ENCODE measurements at regions not wholly inside any gene's neighbourhood (a gene's known extent, or its start where the extent isn't known, plus 50 kb on each side); places are given as distances from the start of the nearest gene placed in this dataset.

GRCh38 chr12:91317306-91317705, 134.7 kb upstream of the DCN start:
- no peak for DNase-seq (ENCODE audit: low read depth in 2 of 2)

- DNase-seq (ENCODE audit: low read depth in 2 of 2): no peak
These were observed 134.3 kb upstream of the DCN start for GRCh38 chr12:91316907-91317269.

- no peak for DNase-seq (ENCODE audit: low read depth in 2 of 2)
These were observed 133.7 kb upstream of the DCN start for GRCh38 chr12:91316161-91316906.

- no peak for DNase-seq (ENCODE audit: low read depth in 2 of 2)
These were observed 128.5 kb upstream of the DCN start for GRCh38 chr12:91311081-91311480.

GRCh38 chr12:91309450-91309849, 126.8 kb upstream of the DCN start:
- DNase-seq (ENCODE audit: low read depth in 2 of 2): no peak

GRCh38 chr12:91307957-91308670, 125.5 kb upstream of the DCN start:
- no peak for DNase-seq (ENCODE audit: low read depth in 2 of 2)

- no peak for DNase-seq (ENCODE audit: low read depth in 2 of 2)
These were observed 107.7 kb upstream of the DCN start for GRCh38 chr12:91290354-91290753.

GRCh38 chr12:91289906-91290305, 107.3 kb upstream of the DCN start:
- DNase-seq (ENCODE audit: low read depth in 2 of 2): no peak

- DNase-seq (ENCODE audit: low read depth in 2 of 2): no peak
These were observed 106.5 kb upstream of the DCN start for GRCh38 chr12:91289072-91289471.

GRCh38 chr12:91287753-91288152, 105.1 kb upstream of the DCN start:
- no peak for DNase-seq (ENCODE audit: low read depth in 2 of 2)

- no peak for DNase-seq (ENCODE audit: low read depth in 2 of 2)
These were observed 95.5 kb upstream of the DCN start for GRCh38 chr12:91278126-91278525.

- no peak for DNase-seq (ENCODE audit: low read depth in 2 of 2)
These were observed 93.9 kb upstream of the DCN start for GRCh38 chr12:91276509-91276908.

GRCh38 chr12:91275321-91275720, 92.7 kb upstream of the DCN start:
- no peak for DNase-seq (ENCODE audit: low read depth in 2 of 2)

- DNase-seq (ENCODE audit: low read depth in 2 of 2): no peak
These were observed 92.3 kb upstream of the DCN start for GRCh38 chr12:91274916-91275315.

- no peak for DNase-seq (ENCODE audit: low read depth in 2 of 2)
These were observed 90.9 kb upstream of the DCN start for GRCh38 chr12:91273560-91273959.

- DNase-seq (ENCODE audit: low read depth in 2 of 2): no peak
These were observed 89.9 kb upstream of the DCN start for GRCh38 chr12:91272461-91273063.

- DNase-seq (ENCODE audit: low read depth in 2 of 2): no peak
These were observed 88.6 kb upstream of the DCN start for GRCh38 chr12:91271185-91271584.

- DNase-seq (ENCODE audit: low read depth in 2 of 2): no peak
These were observed 84.4 kb upstream of the DCN start for GRCh38 chr12:91267039-91267438.

GRCh38 chr12:91264178-91264577, 81.6 kb upstream of the DCN start:
- no peak for DNase-seq (ENCODE audit: low read depth in 2 of 2)

- DNase-seq (ENCODE audit: low read depth in 2 of 2): no peak
These were observed 79.4 kb upstream of the DCN start for GRCh38 chr12:91261820-91262676.

GRCh38 chr12:91256411-91256810, 73.8 kb upstream of the DCN start:
- DNase-seq (ENCODE audit: low read depth in 2 of 2): no peak

GRCh38 chr12:91252341-91252740, 69.7 kb upstream of the DCN start:
- no peak for DNase-seq (ENCODE audit: low read depth in 2 of 2)

Data from stimulated activated CD8-positive, alpha-beta memory T cell treated with anti-CD3 and anti-CD28 coated beads, Interleukin-7, amount 100 ng/mL, for 4 hours (primary cell).